OCI-LY3 (cell line): ENCODE measurements at regions not wholly inside any gene's neighbourhood (a gene's known extent, or its start where the extent isn't known, plus 50 kb on each side); places are given as distances from the start of the nearest gene placed in this dataset.

Experiments
- CTCF ChIP-seq: fragments of 200-600, 300-600 bp; sonication (generic); IDR thresholded peaks from 2 replicates; pipeline ENCODE4 v1.5.1; 2014; ENCODE audit warnings: antibody characterized with exemption, low read length, low read depth
- EZH2phosphoT487 ChIP-seq: fragments of 200-600 bp; shearing (Covaris generic); IDR thresholded peaks from 2 replicates; pipeline ENCODE4 v1.6.1; 2018; ENCODE audit warnings: antibody characterized with exemption, mixed run types, low read depth

- TF ChIP-seq CTCF (no peak), EZH2phosphoT487 (no peak)
These were observed 275.7 kb upstream of the SSTR1 start for GRCh38 chr14:37932008-37932407.
